ENCODE measurements at regions not wholly inside any gene's neighbourhood (a gene's known extent, or its start where the extent isn't known, plus 50 kb on each side); places are given as distances from the start of the nearest gene placed in this dataset.

DNA sequence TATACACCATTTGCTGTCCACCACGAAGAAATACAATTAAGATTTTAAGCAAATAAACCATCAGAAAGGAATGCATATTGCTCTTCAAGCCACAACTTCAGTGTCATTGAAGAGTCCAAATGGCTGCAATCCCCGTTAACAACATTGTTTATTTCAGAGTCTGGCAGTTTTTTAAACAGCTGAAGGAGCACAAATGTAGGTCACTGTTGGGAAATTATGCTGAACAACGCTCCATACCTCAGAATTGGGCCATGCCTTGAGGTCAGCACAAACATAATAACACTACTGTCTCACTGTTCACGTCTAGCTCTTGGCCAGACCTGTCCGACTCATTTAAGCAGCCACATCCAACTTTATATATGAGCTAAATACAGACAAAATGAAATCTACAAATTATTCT, 453.9 kb upstream of the GHITM start:
- Mint-ChIP-seq H3K4me3 (no peak overlapping the region), H3K4me1 (no peaks in the 10 kb centered on the region), H3K9me3 (no peaks in the 10 kb centered on the region), H3K27me3 (ENCODE audit: low read depth, poor library complexity) (no peaks in the 10 kb centered on the region), H3K27ac (no peak overlapping the region), H3K36me3 (ENCODE audit: low read depth) (no peaks in the 10 kb centered on the region)
- TF ChIP-seq, protein P1, sequence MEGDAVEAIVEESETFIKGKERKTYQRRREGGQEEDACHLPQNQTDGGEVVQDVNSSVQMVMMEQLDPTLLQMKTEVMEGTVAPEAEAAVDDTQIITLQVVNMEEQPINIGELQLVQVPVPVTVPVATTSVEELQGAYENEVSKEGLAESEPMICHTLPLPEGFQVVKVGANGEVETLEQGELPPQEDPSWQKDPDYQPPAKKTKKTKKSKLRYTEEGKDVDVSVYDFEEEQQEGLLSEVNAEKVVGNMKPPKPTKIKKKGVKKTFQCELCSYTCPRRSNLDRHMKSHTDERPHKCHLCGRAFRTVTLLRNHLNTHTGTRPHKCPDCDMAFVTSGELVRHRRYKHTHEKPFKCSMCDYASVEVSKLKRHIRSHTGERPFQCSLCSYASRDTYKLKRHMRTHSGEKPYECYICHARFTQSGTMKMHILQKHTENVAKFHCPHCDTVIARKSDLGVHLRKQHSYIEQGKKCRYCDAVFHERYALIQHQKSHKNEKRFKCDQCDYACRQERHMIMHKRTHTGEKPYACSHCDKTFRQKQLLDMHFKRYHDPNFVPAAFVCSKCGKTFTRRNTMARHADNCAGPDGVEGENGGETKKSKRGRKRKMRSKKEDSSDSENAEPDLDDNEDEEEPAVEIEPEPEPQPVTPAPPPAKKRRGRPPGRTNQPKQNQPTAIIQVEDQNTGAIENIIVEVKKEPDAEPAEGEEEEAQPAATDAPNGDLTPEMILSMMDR (IDR thresholded peaks at IDR 0.05), result no peak
- DNase-seq, result no peak

DNA sequence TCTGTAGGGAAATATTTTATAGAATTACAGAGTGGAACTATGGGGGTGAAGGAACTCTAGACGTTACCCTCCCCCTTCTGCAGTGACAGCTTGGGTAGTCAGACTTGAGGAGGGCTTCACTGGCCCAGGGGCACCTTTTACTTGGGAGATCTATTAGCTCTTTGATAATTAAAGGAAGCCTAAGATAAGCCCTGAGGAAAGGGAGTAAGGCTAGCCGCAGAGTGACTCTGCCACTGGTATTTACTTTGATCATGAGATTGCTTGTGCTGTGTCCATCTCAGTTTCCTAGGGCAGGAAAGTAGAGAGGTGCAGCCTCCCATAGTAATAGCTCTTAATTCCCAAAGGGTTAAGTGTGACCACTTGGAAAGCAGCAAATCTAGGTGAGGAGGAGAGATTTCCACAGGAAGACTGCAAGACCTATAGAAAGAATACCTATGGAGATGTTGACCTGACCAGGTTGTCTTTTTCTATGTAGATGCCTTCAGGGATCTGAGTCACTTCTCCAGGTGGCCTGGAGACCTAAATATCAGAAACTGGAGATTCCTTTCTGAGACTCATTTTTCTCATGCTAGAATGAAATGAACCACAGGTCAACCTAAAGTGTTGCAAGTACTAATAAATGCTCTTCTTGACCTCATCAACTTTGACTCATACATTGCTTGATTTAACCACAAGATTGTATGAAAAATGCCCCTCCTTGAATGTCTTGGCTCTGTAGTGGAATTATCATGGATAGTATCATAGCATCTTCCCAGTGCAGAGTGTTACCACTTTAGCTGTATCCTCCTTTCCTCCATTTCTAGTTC, 447.3 kb upstream of the GHITM start:
- Mint-ChIP-seq H3K27ac (no peak overlapping the region), H3K36me3 (ENCODE audit: low read depth) (no peaks in the 10 kb centered on the region), H3K4me1 (no peaks in the 10 kb centered on the region), H3K9me3 (no peaks in the 10 kb centered on the region), H3K4me3 (no peak overlapping the region), H3K27me3 (ENCODE audit: low read depth, poor library complexity) (peaks cover 3% of the 10 kb centered on the region)
- DNase-seq, result no peak
- TF ChIP-seq, protein P1 (IDR thresholded peaks at IDR 0.05), result no peak

DNA sequence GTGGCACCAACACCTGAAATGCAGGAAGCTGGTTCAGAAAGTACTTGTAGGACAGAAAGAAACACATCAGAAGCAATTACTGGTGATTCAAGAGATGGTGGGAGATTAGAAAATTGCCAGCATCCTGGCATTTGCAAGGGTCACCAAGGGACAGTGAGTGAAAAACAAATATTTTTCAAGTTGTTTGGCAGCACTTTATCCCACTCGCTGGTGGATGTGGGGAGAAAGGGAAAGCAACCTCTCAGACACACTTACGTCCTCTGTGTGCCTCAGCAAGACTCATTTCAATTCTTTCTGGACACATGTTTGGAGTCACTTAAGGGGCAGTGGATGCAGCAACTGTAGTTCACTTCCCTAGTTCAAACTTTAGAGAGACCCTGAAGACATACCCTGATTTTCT, 440.4 kb upstream of the GHITM start:
- peaks cover 3% of the 10 kb centered on the region for H3K9me3 Mint-ChIP-seq
- H3K27me3 Mint-ChIP-seq (ENCODE audit: low read depth, poor library complexity), result peaks cover 7% of the 10 kb centered on the region
- DNase-seq, result no peak
- no peaks in the 10 kb centered on the region for H3K36me3 Mint-ChIP-seq (ENCODE audit: low read depth)
- peaks cover 6% of the 10 kb centered on the region for H3K4me1 Mint-ChIP-seq
- H3K4me3 Mint-ChIP-seq, result no peak overlapping the region
- H3K27ac Mint-ChIP-seq, result no peak overlapping the region
- TF ChIP-seq, protein P1 (IDR thresholded peaks at IDR 0.05), result no peak

DNA sequence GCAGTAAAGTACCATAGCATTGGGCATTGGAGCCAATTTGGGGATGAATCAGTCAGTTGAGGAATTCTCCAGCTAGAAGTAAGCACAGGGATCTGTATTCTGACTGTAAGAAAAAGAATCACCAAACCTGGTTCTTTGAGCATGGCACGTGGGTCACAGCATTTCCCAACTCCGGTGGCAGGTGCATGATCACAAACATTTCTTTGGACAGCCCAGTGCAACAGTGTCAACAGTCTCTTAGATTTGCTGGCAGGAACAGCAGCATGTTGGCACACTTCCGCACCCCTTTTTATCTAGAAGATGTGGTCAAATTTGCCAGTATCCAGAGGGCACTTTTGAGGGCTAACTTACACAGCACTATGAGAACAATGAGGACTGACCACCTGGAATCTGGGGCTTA, 437.5 kb upstream of the GHITM start:
- Mint-ChIP-seq H3K4me1 (peaks cover 10% of the 10 kb centered on the region), H3K4me3 (no peak overlapping the region), H3K36me3 (ENCODE audit: low read depth) (no peaks in the 10 kb centered on the region), H3K27me3 (ENCODE audit: low read depth, poor library complexity) (peaks cover 4% of the 10 kb centered on the region), H3K9me3 (peaks cover 3% of the 10 kb centered on the region), H3K27ac (no peak overlapping the region)
- TF ChIP-seq, protein P1 (IDR thresholded peaks at IDR 0.05), result no peak
- DNase-seq, result no peak

DNA sequence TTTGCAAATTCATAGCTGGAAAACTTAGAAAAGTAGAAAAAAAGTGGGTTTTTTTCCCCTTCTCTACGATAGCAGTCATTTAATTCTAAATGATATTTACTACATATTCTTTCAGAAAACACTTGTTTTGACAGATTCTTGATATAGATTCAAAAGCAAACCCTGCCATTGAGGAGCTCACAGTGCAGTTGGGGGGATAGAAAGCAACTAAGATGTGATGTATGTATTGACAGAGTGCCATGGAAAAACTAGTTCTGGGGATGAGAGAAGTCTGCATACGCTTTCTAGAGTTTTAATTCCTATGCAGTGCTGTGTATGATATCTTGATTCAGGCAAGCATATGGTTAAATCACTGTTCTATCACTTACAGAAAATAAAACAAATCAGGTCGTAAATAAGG, 436.6 kb upstream of the GHITM start:
- Mint-ChIP-seq H3K4me3 (no peak overlapping the region), H3K4me1 (peaks cover 15% of the 10 kb centered on the region), H3K27me3 (ENCODE audit: low read depth, poor library complexity) (peaks cover 4% of the 10 kb centered on the region), H3K9me3 (peaks cover 3% of the 10 kb centered on the region), H3K36me3 (ENCODE audit: low read depth) (no peaks in the 10 kb centered on the region), H3K27ac (no peak overlapping the region)
- DNase-seq, result no peak
- TF ChIP-seq, protein P1 (IDR thresholded peaks at IDR 0.05), result no peak

DNA sequence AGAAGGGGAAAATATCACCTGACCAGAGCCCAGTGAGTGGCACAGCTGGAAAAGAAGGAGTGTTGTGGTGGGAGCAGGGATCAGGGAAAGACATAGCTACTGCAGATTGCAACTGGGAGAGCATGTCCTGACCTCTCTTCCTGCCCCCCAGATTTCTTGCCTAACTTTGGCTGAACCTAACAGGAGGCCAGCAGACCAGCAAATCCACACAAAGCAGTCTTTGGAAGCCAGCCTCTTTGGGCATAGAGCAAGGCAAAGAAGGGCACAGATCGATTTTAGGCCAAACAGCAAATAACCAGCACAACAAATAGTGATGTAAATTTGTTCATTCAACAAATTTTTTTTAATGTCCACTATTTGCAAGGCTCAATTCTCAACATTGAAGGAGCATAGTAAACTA, 433.2 kb upstream of the GHITM start:
- peaks cover 3% of the 10 kb centered on the region for H3K9me3 Mint-ChIP-seq
- no peak for DNase-seq
- TF ChIP-seq, protein P1 (IDR thresholded peaks at IDR 0.05), result no peak
- no peak overlapping the region for H3K27ac Mint-ChIP-seq
- peaks cover 4% of the 10 kb centered on the region for H3K27me3 Mint-ChIP-seq (ENCODE audit: low read depth, poor library complexity)
- no peak overlapping the region for H3K4me3 Mint-ChIP-seq
- H3K36me3 Mint-ChIP-seq (ENCODE audit: low read depth), result no peaks in the 10 kb centered on the region
- H3K4me1 Mint-ChIP-seq, result peaks cover 15% of the 10 kb centered on the region
